Gastroesophageal sphincter (tissue), 4 donors: ENCODE measurements at regions not wholly inside any gene's neighbourhood (a gene's known extent, or its start where the extent isn't known, plus 50 kb on each side); places are given as distances from the start of the nearest gene placed in this dataset.

ENCODE experiments used
- ATAC-seq: fragments of 150-250 bp; one replicate; pipeline ENCODE4 v1.9.1; 2016; ENCODE audit warnings: mild to moderate bottlenecking, moderate library complexity
- H3K27ac ChIP-seq, 4 donors: fragments of 200-600 bp; sonication (generic) in 3 of 4; 1 replicate in 3 of 4; 2 replicates in 1 of 4; pipeline ENCODE4 v1.5.1; 2016 to 2019
- H3K27me3 ChIP-seq: fragments of 200-600 bp; sonication (generic); one replicate; pipeline ENCODE4 v1.5.1; 2019
- H3K36me3 ChIP-seq, 2 donors: fragments of 200-600 bp; sonication (generic); one replicate each; pipeline ENCODE4 v1.5.1; 2019; ENCODE audit warnings: control low read depth in 1 of 2
- H3K4me1 ChIP-seq, 3 donors: fragments of 200-600 bp; sonication (generic); 1 replicate in 2 of 3; 2 replicates in 1 of 3; pipeline ENCODE4 v1.5.1; 2016 to 2019; ENCODE audit warnings: control low read depth in 2 of 3
- H3K4me3 ChIP-seq, 2 donors: fragments of 200-600 bp; sonication (generic); one replicate each; pipeline ENCODE4 v1.5.1; 2019; ENCODE audit warnings: mild to moderate bottlenecking in 1 of 2, moderate library complexity in 1 of 2
- H3K9me3 ChIP-seq, 3 donors: fragments of 200-600 bp; sonication (generic); one replicate each; pipeline ENCODE4 v1.5.1; 2017 to 2019; ENCODE audit warnings: control low read depth in 2 of 3
- CTCF ChIP-seq, 4 experiments: fragments of 200-600 bp in 2 of 4; fragments of 450-650 bp in 2 of 4; sonication (generic) in 1 of 4; IDR thresholded peaks; one replicate each; pipeline ENCODE4 v1.5.1; 2017 to 2019; ENCODE audit warnings: antibody characterized with exemption in 4 of 4, mild to moderate bottlenecking in 2 of 4, moderate library complexity in 2 of 4
- EP300 ChIP-seq: sonication (generic); formaldehyde crosslinking; IDR thresholded peaks from one replicate; pipeline ENCODE4 v1.6.1; 2017; ENCODE audit warnings: antibody characterized with exemption, mild to moderate bottlenecking
- POLR2A ChIP-seq, 2 donors: fragments of 450-650 bp; IDR thresholded peaks; one replicate each; pipeline ENCODE4 v1.6.1; 2017; ENCODE audit warnings: antibody characterized with exemption in 2 of 2, mild to moderate bottlenecking in 2 of 2, moderate library complexity in 1 of 2
- POLR2AphosphoS5 ChIP-seq: sonication (generic); formaldehyde crosslinking; IDR thresholded peaks from one replicate; pipeline ENCODE4 v1.6.1; 2017; ENCODE audit warnings: antibody characterized with exemption
- WGBS, 2 donors: methylation state at CpG; one replicate each; pipeline ENCODE4 v1.1.5; 2018; ENCODE audit warnings: low coverage in 1 of 2; 5-methylcytosine and 5-hydroxymethylcytosine counted together

GRCh38 chr11:120022617-120023016 lies 115.3 kb downstream of the TRIM29 start:
- WGBS, 2 donors: 83 to 95% methylated on average over 5 of the region's 5 CpGs

GRCh38 chr11:120021978-120022377 lies 115.9 kb downstream of the TRIM29 start:
- H3K4me3 ChIP-seq: no peak overlapping the region
- no peak for ATAC-seq
- 83 to 86% methylated on average over 5 of the region's 5 CpGs for WGBS, 2 donors
- TF ChIP-seq POLR2AphosphoS5 (no peak), EP300 (no peak), CTCF (IDR thresholded peaks at IDR 0.05) (no peak), POLR2A (IDR thresholded peaks at IDR 0.05) (no peak)
- H3K36me3 ChIP-seq: no peaks in the 10 kb centered on the region
- peaks cover 66% of the 10 kb centered on the region for H3K27me3 ChIP-seq
- H3K4me1 ChIP-seq: no peaks in the 10 kb centered on the region
- no peak overlapping the region for H3K27ac ChIP-seq
- no peaks in the 10 kb centered on the region for H3K9me3 ChIP-seq

More at GRCh38 chr11:120022617-120023016, 115.3 kb downstream of the TRIM29 start:
- Histone ChIP-seq H3K27ac (no peak overlapping the region), H3K4me3 (no peak overlapping the region), H3K9me3 (no peaks in the 10 kb centered on the region), H3K36me3 (no peaks in the 10 kb centered on the region), H3K4me1 (no peaks in the 10 kb centered on the region), H3K27me3 (peaks cover 66% of the 10 kb centered on the region)
- no peak for TF ChIP-seq POLR2AphosphoS5
- TF ChIP-seq POLR2A (IDR thresholded peaks at IDR 0.05): no peak
- no peak for TF ChIP-seq CTCF (IDR thresholded peaks at IDR 0.05)
- TF ChIP-seq EP300: no peak
- no peak for ATAC-seq

GRCh38 chr11:120021391-120021953 lies 116.4 kb downstream of the TRIM29 start:
- no peak overlapping the region for H3K27ac ChIP-seq

GRCh38 chr11:120020981-120021380 lies 116.9 kb downstream of the TRIM29 start:
- 13 to 43% methylated on average over 1 of the region's 2 CpGs for WGBS, 2 donors
- peaks cover 66% of the 10 kb centered on the region for H3K27me3 ChIP-seq
- H3K9me3 ChIP-seq: no peaks in the 10 kb centered on the region

More at GRCh38 chr11:120021391-120021953, 116.4 kb downstream of the TRIM29 start:
- H3K27me3 ChIP-seq: peaks cover 66% of the 10 kb centered on the region
- no peaks in the 10 kb centered on the region for H3K4me1 ChIP-seq
- no peaks in the 10 kb centered on the region for H3K9me3 ChIP-seq
- no peak for ATAC-seq
- 90 to 96% methylated on average over 4 to 7 of the region's 7 CpGs for WGBS, 2 donors
- H3K36me3 ChIP-seq: no peaks in the 10 kb centered on the region
- no peak overlapping the region for H3K4me3 ChIP-seq
- TF ChIP-seq POLR2A (IDR thresholded peaks at IDR 0.05) (no peak), CTCF (IDR thresholded peaks at IDR 0.05) (no peak), POLR2AphosphoS5 (no peak), EP300 (no peak)

More at GRCh38 chr11:120020981-120021380, 116.9 kb downstream of the TRIM29 start:
- Histone ChIP-seq H3K4me3 (no peak overlapping the region), H3K27ac (no peak overlapping the region), H3K4me1 (no peaks in the 10 kb centered on the region), H3K36me3 (no peaks in the 10 kb centered on the region)
- ATAC-seq: no peak
- TF ChIP-seq CTCF (IDR thresholded peaks at IDR 0.05): no peak
- TF ChIP-seq EP300: no peak
- no peak for TF ChIP-seq POLR2AphosphoS5
- TF ChIP-seq POLR2A (IDR thresholded peaks at IDR 0.05): no peak
